B cell (primary cell): ENCODE measurements at regions not wholly inside any gene's neighbourhood (a gene's known extent, or its start where the extent isn't known, plus 50 kb on each side); places are given as distances from the start of the nearest gene placed in this dataset.

Experiments used
- CTCF ChIP-seq: fragments of 200-600 bp; IDR thresholded peaks from one replicate; pipeline ENCODE4 v1.8.0; 2022; ENCODE audit warnings: antibody characterized with exemption, mild to moderate bottlenecking
- EZH2 ChIP-seq: IDR thresholded peaks from 2 replicates; pipeline ENCODE4 v1.6.1; 2012; ENCODE audit warnings: borderline replicate concordance, low read depth, mild to moderate bottlenecking, moderate library complexity, low read length; ENCODE audit not compliant: insufficient read depth, poor library complexity, severe bottlenecking

GRCh38 chr1:164033782-164034181 is 525.2 kb upstream of the PBX1 start:
- TF ChIP-seq CTCF (no peak), EZH2 (no peak)
